ENCODE measurements at regions not wholly inside any gene's neighbourhood (a gene's known extent, or its start where the extent isn't known, plus 50 kb on each side); places are given as distances from the start of the nearest gene placed in this dataset.
"Not testable (repeated sequence)": the region's sequence is repeated elsewhere in the genome, so short reads cannot be mapped to it uniquely, and the experiment has no call there.

GRCh38 chr2:219751121-219751520 is 123.7 kb downstream of the SLC4A3 start:
- in situ Hi-C loops (cut with HindIII; ENCODE audit: low pct_unique_long_range_greater_than_20kb, low sequenced_read_pairs) = not testable (repeated sequence)

GRCh38 chr2:219752726-219753125 is 125.3 kb downstream of the SLC4A3 start:
- in situ Hi-C loops (cut with HindIII; ENCODE audit: low pct_unique_long_range_greater_than_20kb, low sequenced_read_pairs) = no loop called here

More at GRCh38 chr2:219751121-219751520, 123.7 kb downstream of the SLC4A3 start:
- DNase-seq (ENCODE audit: low read depth) = not testable (repeated sequence)

GRCh38 chr2:219758907-219759680 is 131.7 kb downstream of the SLC4A3 start:
- no peak for DNase-seq (ENCODE audit: low read depth)
- in situ Hi-C loops (cut with HindIII; ENCODE audit: low pct_unique_long_range_greater_than_20kb, low sequenced_read_pairs) = no loop called here

More at GRCh38 chr2:219752726-219753125, 125.3 kb downstream of the SLC4A3 start:
- DNase-seq (ENCODE audit: low read depth) = no peak

GRCh38 chr2:219759801-219760200 is 132.4 kb downstream of the SLC4A3 start:
- no peak for DNase-seq (ENCODE audit: low read depth)
- in situ Hi-C loops (cut with HindIII; ENCODE audit: low pct_unique_long_range_greater_than_20kb, low sequenced_read_pairs) = no loop called here

- in situ Hi-C loops (cut with HindIII; ENCODE audit: low pct_unique_long_range_greater_than_20kb, low sequenced_read_pairs) = no loop called here
- DNase-seq (ENCODE audit: low read depth) = no peak
These were observed 137.9 kb downstream of the SLC4A3 start for GRCh38 chr2:219765231-219765911.

- in situ Hi-C loops (cut with HindIII; ENCODE audit: low pct_unique_long_range_greater_than_20kb, low sequenced_read_pairs) = no loop called here
- no peak for DNase-seq (ENCODE audit: low read depth)
These were observed 139.2 kb downstream of the SLC4A3 start for GRCh38 chr2:219766658-219767057.

- in situ Hi-C loops (cut with HindIII; ENCODE audit: low pct_unique_long_range_greater_than_20kb, low sequenced_read_pairs) = no loop called here
- no peak for DNase-seq (ENCODE audit: low read depth)
These were observed 141.9 kb downstream of the SLC4A3 start for GRCh38 chr2:219769090-219769910.

GRCh38 chr2:219772103-219772635 is 144.7 kb downstream of the SLC4A3 start:
- in situ Hi-C loops (cut with HindIII; ENCODE audit: low pct_unique_long_range_greater_than_20kb, low sequenced_read_pairs) = no loop called here
- DNase-seq (ENCODE audit: low read depth) = no peak

GRCh38 chr2:219772697-219773096 is 145.3 kb downstream of the SLC4A3 start:
- no peak for DNase-seq (ENCODE audit: low read depth)
- in situ Hi-C loops (cut with HindIII; ENCODE audit: low pct_unique_long_range_greater_than_20kb, low sequenced_read_pairs) = no loop called here

- in situ Hi-C loops (cut with HindIII; ENCODE audit: low pct_unique_long_range_greater_than_20kb, low sequenced_read_pairs) = no loop called here
- DNase-seq (ENCODE audit: low read depth) = no peak
These were observed 148.1 kb downstream of the SLC4A3 start for GRCh38 chr2:219775506-219775905.

GRCh38 chr2:219777388-219777787 is 150.0 kb downstream of the SLC4A3 start:
- DNase-seq (ENCODE audit: low read depth) = no peak
- in situ Hi-C loops (cut with HindIII; ENCODE audit: low pct_unique_long_range_greater_than_20kb, low sequenced_read_pairs) = no loop called here

- DNase-seq (ENCODE audit: low read depth) = no peak
- in situ Hi-C loops (cut with HindIII; ENCODE audit: low pct_unique_long_range_greater_than_20kb, low sequenced_read_pairs) = no loop called here
These were observed 150.8 kb downstream of the SLC4A3 start for GRCh38 chr2:219778189-219778588.

GRCh38 chr2:219782737-219783348 is 155.4 kb downstream of the SLC4A3 start:
- in situ Hi-C loops (cut with HindIII; ENCODE audit: low pct_unique_long_range_greater_than_20kb, low sequenced_read_pairs) = no loop called here

GRCh38 chr2:219783359-219783975 is 156.0 kb downstream of the SLC4A3 start:
- in situ Hi-C loops (cut with HindIII; ENCODE audit: low pct_unique_long_range_greater_than_20kb, low sequenced_read_pairs) = no loop called here
- no peak for DNase-seq (ENCODE audit: low read depth)

More at GRCh38 chr2:219782737-219783348, 155.4 kb downstream of the SLC4A3 start:
- DNase-seq (ENCODE audit: low read depth) = no peak

- DNase-seq (ENCODE audit: low read depth) = no peak
- in situ Hi-C loops (cut with HindIII; ENCODE audit: low pct_unique_long_range_greater_than_20kb, low sequenced_read_pairs) = no loop called here
These were observed 156.7 kb downstream of the SLC4A3 start for GRCh38 chr2:219784178-219784577.

- DNase-seq (ENCODE audit: low read depth) = no peak
- in situ Hi-C loops (cut with HindIII; ENCODE audit: low pct_unique_long_range_greater_than_20kb, low sequenced_read_pairs) = no loop called here
These were observed 162.0 kb downstream of the SLC4A3 start for GRCh38 chr2:219789476-219789875.

- in situ Hi-C loops (cut with HindIII; ENCODE audit: low pct_unique_long_range_greater_than_20kb, low sequenced_read_pairs) = no loop called here
- no peak for DNase-seq (ENCODE audit: low read depth)
These were observed 165.0 kb downstream of the SLC4A3 start for GRCh38 chr2:219792446-219792845.

GRCh38 chr2:219798430-219798829 is 171.0 kb downstream of the SLC4A3 start:
- no peak for DNase-seq (ENCODE audit: low read depth)
- in situ Hi-C loops (cut with HindIII; ENCODE audit: low pct_unique_long_range_greater_than_20kb, low sequenced_read_pairs) = no loop called here
